ENCODE measurements at regions not wholly inside any gene's neighbourhood (a gene's known extent, or its start where the extent isn't known, plus 50 kb on each side); places are given as distances from the start of the nearest gene placed in this dataset.

- no peak for DNase-seq
These were observed 241.0 kb upstream of the SNX7 start for GRCh38 chr1:98420376-98421084.

- DNase-seq: no peak
These were observed 243.7 kb upstream of the SNX7 start for GRCh38 chr1:98417820-98418219.

GRCh38 chr1:98410082-98410481 is 251.4 kb upstream of the SNX7 start:
- no peak for DNase-seq

- DNase-seq: no peak
These were observed 255.0 kb upstream of the SNX7 start for GRCh38 chr1:98406352-98407088.

- DNase-seq: no peak
These were observed 255.9 kb upstream of the SNX7 start for GRCh38 chr1:98405581-98406074.

GRCh38 chr1:98404866-98405265 is 256.7 kb upstream of the SNX7 start:
- DNase-seq: no peak

GRCh38 chr1:98403963-98404480 is 257.5 kb upstream of the SNX7 start:
- no peak for DNase-seq

GRCh38 chr1:98402860-98403259 is 258.7 kb upstream of the SNX7 start:
- DNase-seq: no peak

GRCh38 chr1:98400446-98400845 is 261.1 kb upstream of the SNX7 start:
- DNase-seq: no peak

- DNase-seq: no peak
These were observed 262.3 kb upstream of the SNX7 start for GRCh38 chr1:98399218-98399617.

GRCh38 chr1:98398649-98399048 is 262.9 kb upstream of the SNX7 start:
- DNase-seq: no peak

- no peak for DNase-seq
These were observed 263.4 kb upstream of the SNX7 start for GRCh38 chr1:98398092-98398491.

GRCh38 chr1:98393719-98394118 is 267.8 kb upstream of the SNX7 start:
- no peak for DNase-seq

GRCh38 chr1:98391175-98391574 is 270.3 kb upstream of the SNX7 start:
- DNase-seq: no peak

GRCh38 chr1:98389809-98390208 is 271.7 kb upstream of the SNX7 start:
- no peak for DNase-seq

- DNase-seq: no peak
These were observed 273.1 kb upstream of the SNX7 start for GRCh38 chr1:98388441-98388840.

- DNase-seq: no peak
These were observed 273.8 kb upstream of the SNX7 start for GRCh38 chr1:98387701-98388100.

- no peak for DNase-seq
These were observed 274.7 kb upstream of the SNX7 start for GRCh38 chr1:98386675-98387440.

GRCh38 chr1:98385652-98386051 is 275.9 kb upstream of the SNX7 start:
- no peak for DNase-seq

GRCh38 chr1:98384461-98385141 is 276.9 kb upstream of the SNX7 start:
- DNase-seq: no peak

- no peak for DNase-seq
These were observed 278.4 kb upstream of the SNX7 start for GRCh38 chr1:98382986-98383740.

GRCh38 chr1:98382586-98382985 is 278.9 kb upstream of the SNX7 start:
- DNase-seq: no peak
